DOHH2 (cell line): ENCODE measurements at regions not wholly inside any gene's neighbourhood (a gene's known extent, or its start where the extent isn't known, plus 50 kb on each side); places are given as distances from the start of the nearest gene placed in this dataset.

Source experiments
- H3F3A ChIP-seq: fragments of 200-600 bp; sonication (generic), shearing (Covaris generic); 2 replicates; pipeline ENCODE4 v1.6.0; 2016; ENCODE audit warnings: antibody characterized with exemption, mild to moderate bottlenecking; ENCODE audit not compliant: control insufficient read depth, insufficient read depth
- H3K27ac ChIP-seq: fragments of 200-600 bp; sonication (generic); 2 replicates; pipeline ENCODE4 v1.5.1; 2014; ENCODE audit warnings: low read depth, mild to moderate bottlenecking, low read length, moderate library complexity
- H3K27me3 ChIP-seq: fragments of 200-600 bp; sonication (generic); 2 replicates; pipeline ENCODE4 v1.6.1; 2014; ENCODE audit warnings: mild to moderate bottlenecking, low read length, mixed read lengths; ENCODE audit not compliant: control insufficient read depth
- H3K36me3 ChIP-seq: fragments of 200-600 bp; sonication (generic); 2 replicates; pipeline ENCODE4 v1.6.1; 2014; ENCODE audit warnings: mild to moderate bottlenecking, low read length, moderate library complexity, mixed read lengths; ENCODE audit not compliant: control insufficient read depth
- H3K4me1 ChIP-seq: fragments of 200-600 bp; sonication (generic); 2 replicates; pipeline ENCODE4 v1.6.1; 2014; ENCODE audit warnings: mild to moderate bottlenecking, low read length, mixed read lengths; ENCODE audit not compliant: control insufficient read depth
- H3K4me2 ChIP-seq: fragments of 200-600 bp; sonication (generic); 2 replicates; pipeline ENCODE4 v1.6.0; 2014; ENCODE audit warnings: mild to moderate bottlenecking, low read length, moderate library complexity
- H3K4me3 ChIP-seq: fragments of 200-600 bp; sonication (generic); 2 replicates; pipeline ENCODE4 v1.5.1; 2014; ENCODE audit warnings: mild to moderate bottlenecking, low read length, mixed read lengths
- H3K79me2 ChIP-seq: fragments of 200-600 bp; sonication (generic); 2 replicates; pipeline ENCODE4 v1.6.1; 2014; ENCODE audit warnings: mild to moderate bottlenecking, low read length, mixed read lengths; ENCODE audit not compliant: control insufficient read depth
- H3K9me2 ChIP-seq: fragments of 200-600 bp; sonication (generic); replicated peaks from 2 replicates; pipeline ENCODE4 v1.6.1; 2014; ENCODE audit warnings: mild to moderate bottlenecking, low read length, mixed read lengths; ENCODE audit not compliant: control insufficient read depth
- H3K9me3 ChIP-seq: fragments of 200-600 bp; sonication (generic); 2 replicates; pipeline ENCODE4 v1.6.1; 2014; ENCODE audit warnings: antibody characterized with exemption, low read length, mixed read lengths; ENCODE audit not compliant: control insufficient read depth, insufficient read depth
- H4K20me1 ChIP-seq: fragments of 200-600 bp; sonication (generic); 2 replicates; pipeline ENCODE4 v1.6.0; 2014; ENCODE audit warnings: low read depth, mild to moderate bottlenecking, antibody characterized with exemption, low read length, moderate library complexity; ENCODE audit not compliant: control insufficient read depth, insufficient read depth
- CTCF ChIP-seq: fragments of 200-600 bp; sonication (generic); IDR thresholded peaks from one replicate; pipeline ENCODE4 v1.5.1; 2014; ENCODE audit warnings: antibody characterized with exemption, mild to moderate bottlenecking, low read depth, low read length; ENCODE audit not compliant: poor library complexity, severe bottlenecking
- EZH2phosphoT487 ChIP-seq: fragments of 200-600 bp; sonication (generic); IDR thresholded peaks from 2 replicates; pipeline ENCODE4 v1.6.1; 2017; ENCODE audit warnings: borderline replicate concordance, mild to moderate bottlenecking, antibody characterized with exemption, low read length, moderate library complexity, mixed read lengths

DNA sequence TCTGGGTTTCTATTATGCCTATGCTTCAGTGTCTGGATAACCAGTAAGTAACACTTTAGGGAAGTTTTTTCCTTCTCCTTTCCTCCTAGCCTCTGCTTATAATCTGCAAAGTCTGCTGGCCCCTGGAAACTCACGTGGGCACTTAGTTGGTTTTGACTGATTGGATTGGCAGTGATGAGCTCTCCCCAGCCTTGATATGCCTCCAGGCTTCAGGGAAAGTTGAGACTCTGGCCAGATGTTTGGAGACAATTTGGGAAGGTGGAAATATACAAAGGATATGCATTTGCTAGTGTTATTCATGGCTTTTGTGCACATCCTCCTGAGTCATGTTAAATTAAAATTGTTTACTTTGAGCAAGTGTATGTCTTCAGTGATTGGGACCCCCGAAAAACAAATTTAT, 160.2 kb upstream of the IL12B start:
- no peak for TF ChIP-seq CTCF
- no peak for TF ChIP-seq EZH2phosphoT487
- H3K9me2 ChIP-seq: no peaks in the 10 kb centered on the region
- H4K20me1 ChIP-seq: no peaks in the 10 kb centered on the region
- no peak overlapping the region for H3K27ac ChIP-seq
- H3K79me2 ChIP-seq: no peaks in the 10 kb centered on the region
- H3K4me2 ChIP-seq: no peak overlapping the region
- H3K4me3 ChIP-seq: no peak overlapping the region
- H3K36me3 ChIP-seq: no peaks in the 10 kb centered on the region
- H3K9me3 ChIP-seq: no peaks in the 10 kb centered on the region
- no peaks in the 10 kb centered on the region for H3F3A ChIP-seq
- H3K27me3 ChIP-seq: no peaks in the 10 kb centered on the region
- H3K4me1 ChIP-seq: no peaks in the 10 kb centered on the region

GRCh38 chr5:159493696-159494095, 163.4 kb upstream of the IL12B start:
- Histone ChIP-seq H3K4me1 (no peaks in the 10 kb centered on the region), H3F3A (no peaks in the 10 kb centered on the region), H3K27ac (no peak overlapping the region), H3K9me3 (no peaks in the 10 kb centered on the region), H3K36me3 (no peaks in the 10 kb centered on the region), H3K79me2 (no peaks in the 10 kb centered on the region), H4K20me1 (no peaks in the 10 kb centered on the region), H3K4me3 (no peak overlapping the region), H3K9me2 (no peaks in the 10 kb centered on the region), H3K27me3 (no peaks in the 10 kb centered on the region), H3K4me2 (no peak overlapping the region)
- TF ChIP-seq EZH2phosphoT487 (no peak), CTCF (no peak)

DNA sequence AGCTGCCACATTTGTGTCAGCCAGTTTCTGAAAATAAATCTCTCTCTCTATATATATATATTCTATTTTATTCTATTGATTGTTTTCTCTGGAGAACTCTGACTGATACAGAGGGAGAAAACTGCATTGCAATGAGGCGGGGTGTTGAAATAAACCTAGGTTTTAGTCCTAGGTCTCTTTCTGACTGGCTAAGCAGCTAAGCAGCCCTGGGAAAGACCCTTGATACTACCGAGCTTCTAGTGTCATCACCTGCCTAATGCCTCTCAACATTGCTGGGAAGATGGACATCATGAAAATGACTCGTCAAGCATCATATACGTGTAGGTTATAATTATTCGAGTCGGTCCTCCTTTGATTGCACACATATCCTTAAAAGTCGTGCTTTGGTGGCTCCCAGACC, 166.5 kb upstream of the IL12B start:
- no peaks in the 10 kb centered on the region for H3K27me3 ChIP-seq
- no peak overlapping the region for H3K4me3 ChIP-seq
- H3K9me2 ChIP-seq: no peaks in the 10 kb centered on the region
- H3K79me2 ChIP-seq: no peaks in the 10 kb centered on the region
- H4K20me1 ChIP-seq: no peaks in the 10 kb centered on the region
- no peaks in the 10 kb centered on the region for H3K4me1 ChIP-seq
- H3K4me2 ChIP-seq: no peak overlapping the region
- no peaks in the 10 kb centered on the region for H3F3A ChIP-seq
- no peaks in the 10 kb centered on the region for H3K36me3 ChIP-seq
- no peaks in the 10 kb centered on the region for H3K9me3 ChIP-seq
- TF ChIP-seq CTCF (no peak), EZH2phosphoT487 (no peak)
- H3K27ac ChIP-seq: no peak overlapping the region

DNA sequence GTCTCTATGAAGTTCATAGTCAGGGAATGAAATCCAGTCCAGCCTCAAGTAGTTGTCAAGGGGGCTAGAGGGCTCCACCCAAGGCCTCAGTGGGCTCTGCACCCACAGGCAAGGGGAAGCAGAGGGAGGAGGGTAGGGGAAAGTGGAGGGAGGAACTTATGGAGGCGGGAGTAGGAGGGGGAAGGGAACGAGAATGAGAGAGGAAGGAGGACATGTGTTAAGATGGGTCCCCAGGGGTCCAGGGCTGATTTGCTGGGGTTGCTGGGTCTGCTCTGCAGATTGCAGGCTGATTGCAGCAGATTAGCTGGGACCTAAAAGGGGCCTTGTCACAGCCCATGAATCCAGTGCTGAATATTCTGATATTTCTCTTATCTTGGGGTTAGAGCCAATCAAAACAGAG, 166.9 kb upstream of the IL12B start:
- H3K4me1 ChIP-seq: no peaks in the 10 kb centered on the region
- no peaks in the 10 kb centered on the region for H3K79me2 ChIP-seq
- H3K9me3 ChIP-seq: no peaks in the 10 kb centered on the region
- H4K20me1 ChIP-seq: no peaks in the 10 kb centered on the region
- H3K27ac ChIP-seq: no peak overlapping the region
- H3K36me3 ChIP-seq: no peaks in the 10 kb centered on the region
- H3K9me2 ChIP-seq: no peaks in the 10 kb centered on the region
- TF ChIP-seq CTCF: no peak
- H3K27me3 ChIP-seq: no peaks in the 10 kb centered on the region
- H3K4me2 ChIP-seq: no peak overlapping the region
- H3K4me3 ChIP-seq: no peak overlapping the region
- H3F3A ChIP-seq: no peaks in the 10 kb centered on the region
